Pancreas (tissue), 10 donors: ENCODE measurements at regions not wholly inside any gene's neighbourhood (a gene's known extent, or its start where the extent isn't known, plus 50 kb on each side); places are given as distances from the start of the nearest gene placed in this dataset.

Source experiments
- ATAC-seq, 4 donors: fragments of 200-7000 bp; cut with Tn5 transposase; one replicate each; pipeline versions ENCODE4 v1.8.0 to v1.9.1; 2020; ENCODE audit warnings: mild to moderate bottlenecking in 4 of 4, moderate library complexity in 4 of 4
- DNase-seq, 6 donors: peaks; one replicate each; pipeline ENCODE4 v3.0.0-alpha.2; 2020
- FAIRE-seq: peaks from 2 replicates; lab custom pipeline; 2012; peaks lifted over from hg19 to GRCh38; lab: Jason Lieb, UNC
- H3K27ac ChIP-seq, 4 donors: fragments of 200-600 bp; sonication (generic); 1 replicate in 3 of 4; 2 replicates in 1 of 4; pipeline versions ENCODE4 v1.5.0 to v1.8.0; 2020
- H3K27me3 ChIP-seq, 4 donors: fragments of 200-600 bp; one replicate each; pipeline ENCODE4 v1.8.0; 2021
- H3K36me3 ChIP-seq, 3 donors: fragments of 200-600 bp; sonication (generic) in 1 of 3; one replicate each; pipeline versions ENCODE4 v1.5.0 to v1.8.0; 2020 to 2021
- H3K4me1 ChIP-seq, 3 donors: fragments of 200-600 bp; one replicate each; pipeline ENCODE4 v1.8.0; 2021
- H3K4me3 ChIP-seq, 4 donors: fragments of 200-600 bp; sonication (generic) in 2 of 4; one replicate each; pipeline versions ENCODE4 v1.5.0 to v1.8.0; 2020 to 2021
- H3K9me3 ChIP-seq, 4 donors: fragments of 200-600 bp; one replicate each; pipeline ENCODE4 v1.8.0; 2021
- CTCF ChIP-seq, 4 donors: fragments of 200-600 bp; sonication (generic) in 3 of 4; IDR thresholded peaks; one replicate each; pipeline versions ENCODE4 v1.5.0 to v1.8.0; 2021; ENCODE audit warnings: antibody characterized with exemption in 4 of 4
- WGBS, 2 donors: extraction: QIAGEN DNeasy Blood & Tissue Kit; methylation state at CpG; one replicate each; pipeline ENCODE4 v1.1.7; 2013; 5-methylcytosine and 5-hydroxymethylcytosine counted together
- intact Hi-C, 3 donors: fragments of 100-400 bp; cut with DNase I; formaldehyde crosslinking; loops; one replicate each; pipeline versions ENCODE4 v1.11.1 to v1.14.2; 2022
- donor health status: healthy with polysubstance abuse.
- donor health status: DM: no; HTN: no; CAD: no; lungs with moderate emphysema.
- donor health status: DM: no; HTN: no; CAD: no.
- donor health status: control.
- donor health status: control.
- donor health status: Bipolar disorder and iron deficiency.
- donor health status: DM: yes; HTN: yes; CAD: no.
- donor health status: DM: no; HTN: no; CAD: no.
- donor health status: DM: no; HTN: no; CAD: no.
- donor health status: DM: yes; HTN: yes; CAD: no.

DNA sequence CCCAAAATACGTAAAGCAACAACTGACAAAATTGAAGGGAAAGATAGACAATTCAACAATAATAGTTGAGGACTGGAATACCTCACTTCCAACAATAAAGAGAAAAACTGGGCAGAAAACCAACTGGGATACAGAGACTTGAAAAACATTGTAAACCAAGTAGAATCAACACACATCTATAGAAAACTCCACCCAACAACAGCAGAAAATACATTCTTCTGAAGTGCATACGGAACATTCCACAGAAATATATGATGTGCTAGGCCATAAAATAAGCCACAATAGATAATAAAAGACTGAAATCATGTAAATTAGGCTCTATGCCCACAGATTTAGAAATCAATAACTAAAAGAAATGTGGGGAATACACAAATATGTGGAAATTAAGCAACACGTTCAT is 98.4 kb upstream of the THBS1 start:
- no peak overlapping the region for H3K27ac ChIP-seq
- no peaks in the 10 kb centered on the region for H3K9me3 ChIP-seq
- TF ChIP-seq CTCF (IDR thresholded peaks at IDR 0.05), result no peak
- no peaks in the 10 kb centered on the region for H3K4me1 ChIP-seq
- WGBS, 2 donors, result 59 to 62% methylated on average over 3 of the region's 3 CpGs
- H3K4me3 ChIP-seq, result no peak overlapping the region
- no peaks in the 10 kb centered on the region for H3K36me3 ChIP-seq
- no peaks in the 10 kb centered on the region for H3K27me3 ChIP-seq
- ATAC-seq (no peak), FAIRE-seq (no peak), DNase-seq (no peak)
- intact Hi-C loops, result no loop called here

DNA sequence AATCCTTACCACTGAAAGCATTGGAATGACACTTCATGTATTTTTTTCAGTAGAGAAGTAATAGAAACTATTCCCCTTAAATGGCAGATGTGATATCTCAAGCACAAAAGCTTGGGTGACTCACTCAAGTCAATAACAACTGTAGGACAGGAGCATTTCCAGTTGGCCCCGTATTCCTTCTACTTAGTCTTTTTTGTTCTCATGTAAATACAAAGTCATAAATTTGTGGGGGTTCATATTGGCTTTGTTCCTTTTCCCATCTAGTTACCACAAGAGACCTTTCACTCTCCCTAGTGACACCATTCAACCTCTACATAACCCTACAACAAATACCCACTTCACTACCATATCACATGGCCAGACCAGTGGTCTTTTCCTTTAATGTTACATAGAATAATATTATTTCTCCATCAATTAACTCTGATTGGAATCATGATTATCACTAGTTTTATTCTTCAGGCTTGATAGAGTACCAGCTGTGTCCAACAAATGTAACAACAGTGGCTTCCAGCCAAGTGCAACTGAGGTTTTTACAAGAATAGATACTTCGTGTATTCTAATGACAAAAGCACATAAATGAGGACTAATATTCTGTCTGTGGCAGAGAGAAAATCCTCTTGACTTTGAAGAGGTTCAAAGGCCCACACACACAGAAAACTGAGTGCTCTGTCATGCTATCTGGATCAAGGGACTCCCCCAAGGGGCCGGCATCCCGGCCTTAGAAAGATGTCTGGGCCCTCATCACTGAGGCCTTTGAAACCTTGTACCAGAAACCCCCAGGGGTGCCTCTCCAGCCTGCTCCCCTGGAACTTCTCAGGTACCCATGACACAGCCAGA is 94.0 kb upstream of the THBS1 start:
- Histone ChIP-seq H3K4me1 (no peaks in the 10 kb centered on the region), H3K9me3 (no peaks in the 10 kb centered on the region), H3K27ac (no peak overlapping the region), H3K4me3 (no peak overlapping the region), H3K36me3 (no peaks in the 10 kb centered on the region), H3K27me3 (no peaks in the 10 kb centered on the region)
- WGBS, 2 donors, result 82 to 84% methylated on average over 4 of the region's 4 CpGs
- intact Hi-C loops, result no loop called here
- no peak for FAIRE-seq
- no peak for TF ChIP-seq CTCF (IDR thresholded peaks at IDR 0.05)
- ATAC-seq, result peak in 2 of 4 donors; percentile 27 to 62
- DNase-seq, result no peak

DNA sequence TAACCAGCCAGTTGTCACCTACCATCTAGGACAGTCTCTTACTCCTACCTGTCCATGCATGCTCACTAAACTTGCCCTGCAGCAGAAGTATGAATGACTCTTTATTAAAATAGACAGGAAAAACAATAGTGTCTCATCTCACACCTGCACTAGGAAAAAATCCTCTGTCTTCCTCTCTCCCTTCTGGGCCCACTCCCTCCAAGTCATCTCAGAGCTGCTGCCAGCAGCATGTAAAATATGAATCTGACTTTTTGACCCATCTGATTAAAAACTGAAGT is 93.5 kb upstream of the THBS1 start:
- Histone ChIP-seq H3K27ac (no peak overlapping the region), H3K27me3 (no peaks in the 10 kb centered on the region), H3K9me3 (no peaks in the 10 kb centered on the region), H3K4me1 (no peaks in the 10 kb centered on the region), H3K4me3 (no peak overlapping the region), H3K36me3 (no peaks in the 10 kb centered on the region)
- intact Hi-C loops, result no loop called here
- DNase-seq, result no peak
- no peak for FAIRE-seq
- ATAC-seq, result no peak
- no peak for TF ChIP-seq CTCF (IDR thresholded peaks at IDR 0.05)

DNA sequence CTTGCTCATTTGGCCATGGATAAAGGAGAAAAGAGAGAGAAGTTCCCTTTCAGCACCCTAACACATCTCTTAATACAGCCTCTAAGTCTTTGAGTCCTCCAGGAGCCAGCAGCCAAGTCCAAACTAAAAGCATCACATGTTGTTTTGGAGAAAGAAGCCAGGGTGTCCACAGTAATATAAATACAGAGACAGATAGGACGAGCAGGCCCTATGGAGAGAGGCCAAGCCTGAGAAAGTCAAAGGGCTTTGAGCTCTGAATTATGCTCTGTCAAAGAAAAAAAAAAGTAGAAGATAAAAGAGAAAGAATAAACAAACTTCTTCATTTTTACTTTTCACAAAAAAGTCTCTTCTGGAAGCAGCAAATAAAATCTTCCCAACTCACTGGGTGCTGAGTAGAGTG is 92.4 kb upstream of the THBS1 start:
- FAIRE-seq, result peak; percentile 77
- DNase-seq, result no peak
- no peaks in the 10 kb centered on the region for H3K36me3 ChIP-seq
- TF ChIP-seq CTCF (IDR thresholded peaks at IDR 0.05), result no peak
- no peak overlapping the region for H3K4me3 ChIP-seq
- H3K27ac ChIP-seq, result no peak overlapping the region
- intact Hi-C loops, result no loop called here
- ATAC-seq, result peak in 1 of 4 donors; percentile 59
- 38 to 64% methylated on average over 1 of the region's 1 CpG for WGBS, 2 donors
- peaks cover 0 to 3% (median 0%) of the 10 kb centered on the region in 3 donors for H3K4me1 ChIP-seq
- no peaks in the 10 kb centered on the region for H3K9me3 ChIP-seq
- no peaks in the 10 kb centered on the region for H3K27me3 ChIP-seq

GRCh38 chr15:39488961-39489360 is 91.9 kb upstream of the THBS1 start:
- FAIRE-seq (no peak), DNase-seq (no peak), ATAC-seq (no peak)
- Histone ChIP-seq H3K4me1 (peaks cover 0 to 6% (median 0%) of the 10 kb centered on the region in 3 donors), H3K27ac (no peak overlapping the region), H3K9me3 (no peaks in the 10 kb centered on the region), H3K27me3 (no peaks in the 10 kb centered on the region), H3K4me3 (no peak overlapping the region), H3K36me3 (no peaks in the 10 kb centered on the region)
- TF ChIP-seq CTCF (IDR thresholded peaks at IDR 0.05), result no peak
- 59 to 73% methylated on average over 1 of the region's 1 CpG for WGBS, 2 donors
- intact Hi-C loops, result no loop called here
